Osteoblast (primary cell): ENCODE measurements at regions not wholly inside any gene's neighbourhood (a gene's known extent, or its start where the extent isn't known, plus 50 kb on each side); places are given as distances from the start of the nearest gene placed in this dataset.

Experiments
- DNase-seq: peaks from one replicate; pipeline ENCODE4 v3.0.0; 2011; ENCODE audit warnings: low spot score, mixed read lengths; ENCODE audit not compliant: insufficient read length; ENCODE audit errors: missing footprints
- H2AFZ ChIP-seq: 2 replicates; pipeline ENCODE4 v1.6.0; 2011; ENCODE audit warnings: mild to moderate bottlenecking, low read length
- H3K27ac ChIP-seq: 2 replicates; pipeline ENCODE4 v1.5.1; 2011; ENCODE audit warnings: mild to moderate bottlenecking, low read depth, low read length, moderate library complexity
- H3K27me3 ChIP-seq: 2 replicates; pipeline ENCODE4 v1.6.0; 2012; ENCODE audit warnings: mild to moderate bottlenecking, control low read depth, inconsistent platforms, low read length, moderate library complexity; ENCODE audit not compliant: insufficient read depth
- H3K36me3 ChIP-seq: 2 replicates; pipeline ENCODE4 v1.5.1; 2011; ENCODE audit warnings: mild to moderate bottlenecking, low read length, control low read depth, moderate library complexity; ENCODE audit not compliant: insufficient read depth
- H3K4me1 ChIP-seq: 2 replicates; pipeline ENCODE4 v1.5.1; 2011; ENCODE audit warnings: mild to moderate bottlenecking, low read length, control low read depth, moderate library complexity; ENCODE audit not compliant: insufficient read depth
- H3K4me2 ChIP-seq: 2 replicates; pipeline ENCODE4 v1.6.0; 2011; ENCODE audit warnings: mild to moderate bottlenecking, low read length; ENCODE audit not compliant: insufficient read depth
- H3K4me3 ChIP-seq: fragments of 200-600 bp; sonication (generic); 3 replicates; pipeline ENCODE4 v1.5.1; 2012; ENCODE audit warnings: mild to moderate bottlenecking, low read length, inconsistent platforms; ENCODE audit not compliant: insufficient read depth
- H3K79me2 ChIP-seq: 2 replicates; pipeline ENCODE4 v1.6.0; 2012; ENCODE audit warnings: mild to moderate bottlenecking, low read length, control low read depth, inconsistent platforms; ENCODE audit not compliant: insufficient read depth
- H3K9me3 ChIP-seq: 2 replicates; pipeline ENCODE4 v1.5.1; 2011; ENCODE audit warnings: low read depth, low read length, control low read depth
- H4K20me1 ChIP-seq: 2 replicates; pipeline ENCODE4 v1.6.0; 2012; ENCODE audit warnings: mild to moderate bottlenecking, low read length, control low read depth; ENCODE audit not compliant: insufficient read depth
- TF ChIP-seq, protein P1 (sequence below): IDR thresholded peaks from 2 replicates; pipeline ENCODE4 v1.5.1; 2011; ENCODE audit warnings: mild to moderate bottlenecking, low read depth, low read length, moderate library complexity; ENCODE audit errors: extremely low read depth

DNA sequence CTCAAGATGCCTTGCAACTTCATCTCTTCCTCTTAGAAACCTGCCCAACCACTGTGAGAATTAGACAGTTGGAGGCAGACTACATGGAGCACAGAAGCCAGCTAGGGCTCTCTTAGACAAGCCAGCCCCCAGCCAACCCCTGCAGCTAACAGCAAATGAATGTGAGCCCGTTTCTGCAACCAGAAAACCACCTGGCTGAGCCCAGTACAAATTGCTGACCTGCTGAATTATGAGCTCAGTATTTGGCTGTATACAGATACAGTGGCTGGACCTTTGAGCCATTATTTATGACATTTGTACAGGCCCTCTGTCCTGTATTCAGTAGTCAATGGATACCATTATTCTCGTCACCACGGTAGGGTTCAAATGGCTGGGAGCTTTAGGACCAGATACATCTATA lies 112.9 kb downstream of the TBX5 start:
- Histone ChIP-seq H3K4me3 (no peak overlapping the region), H3K36me3 (no peaks in the 10 kb centered on the region), H4K20me1 (no peaks in the 10 kb centered on the region), H3K9me3 (no peaks in the 10 kb centered on the region), H3K27me3 (no peaks in the 10 kb centered on the region), H3K79me2 (no peaks in the 10 kb centered on the region), H3K4me2 (no peak overlapping the region), H3K27ac (no peak overlapping the region), H2AFZ (no peak overlapping the region), H3K4me1 (no peaks in the 10 kb centered on the region)
- no peak for DNase-seq
- TF ChIP-seq, protein P1, sequence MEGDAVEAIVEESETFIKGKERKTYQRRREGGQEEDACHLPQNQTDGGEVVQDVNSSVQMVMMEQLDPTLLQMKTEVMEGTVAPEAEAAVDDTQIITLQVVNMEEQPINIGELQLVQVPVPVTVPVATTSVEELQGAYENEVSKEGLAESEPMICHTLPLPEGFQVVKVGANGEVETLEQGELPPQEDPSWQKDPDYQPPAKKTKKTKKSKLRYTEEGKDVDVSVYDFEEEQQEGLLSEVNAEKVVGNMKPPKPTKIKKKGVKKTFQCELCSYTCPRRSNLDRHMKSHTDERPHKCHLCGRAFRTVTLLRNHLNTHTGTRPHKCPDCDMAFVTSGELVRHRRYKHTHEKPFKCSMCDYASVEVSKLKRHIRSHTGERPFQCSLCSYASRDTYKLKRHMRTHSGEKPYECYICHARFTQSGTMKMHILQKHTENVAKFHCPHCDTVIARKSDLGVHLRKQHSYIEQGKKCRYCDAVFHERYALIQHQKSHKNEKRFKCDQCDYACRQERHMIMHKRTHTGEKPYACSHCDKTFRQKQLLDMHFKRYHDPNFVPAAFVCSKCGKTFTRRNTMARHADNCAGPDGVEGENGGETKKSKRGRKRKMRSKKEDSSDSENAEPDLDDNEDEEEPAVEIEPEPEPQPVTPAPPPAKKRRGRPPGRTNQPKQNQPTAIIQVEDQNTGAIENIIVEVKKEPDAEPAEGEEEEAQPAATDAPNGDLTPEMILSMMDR, result no peak

DNA sequence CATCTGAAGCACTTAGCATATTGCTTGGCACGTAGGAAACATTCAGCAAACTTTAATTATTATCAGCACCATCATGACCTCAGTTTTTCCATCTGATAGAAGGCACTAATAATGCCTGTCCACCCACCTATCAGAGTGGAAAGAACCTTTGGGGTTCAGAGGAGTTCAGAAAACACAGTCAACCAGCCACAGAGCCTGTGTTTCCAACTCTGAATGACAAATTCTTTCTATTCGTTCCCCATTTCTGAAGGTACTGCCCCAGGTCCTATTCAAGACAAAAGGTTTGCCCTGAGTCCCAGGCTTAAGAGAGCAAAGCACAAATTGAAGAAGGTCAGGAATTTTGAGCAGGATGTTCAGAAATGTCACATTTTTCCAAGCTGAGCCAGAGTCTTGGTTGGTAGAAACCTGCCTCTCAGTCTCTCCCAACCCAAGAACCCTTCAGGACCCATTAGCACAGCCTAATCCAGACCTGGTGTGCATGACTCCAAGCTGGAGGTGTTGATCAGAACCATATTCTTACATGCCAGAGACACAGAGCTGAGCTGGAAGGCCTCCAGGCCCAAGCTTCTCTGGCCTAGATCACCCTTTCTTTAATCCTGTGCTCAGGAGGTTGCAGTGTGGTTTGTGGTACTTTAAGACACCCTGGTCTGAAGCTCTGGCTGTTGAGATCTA lies 114.4 kb downstream of the TBX5 start:
- H3K9me3 ChIP-seq, result no peaks in the 10 kb centered on the region
- no peak for DNase-seq
- TF ChIP-seq, protein P1, result no peak
- no peak overlapping the region for H2AFZ ChIP-seq
- no peak overlapping the region for H3K27ac ChIP-seq
- no peaks in the 10 kb centered on the region for H3K27me3 ChIP-seq
- H3K36me3 ChIP-seq, result no peaks in the 10 kb centered on the region
- H3K4me1 ChIP-seq, result no peaks in the 10 kb centered on the region
- H3K79me2 ChIP-seq, result no peaks in the 10 kb centered on the region
- H4K20me1 ChIP-seq, result no peaks in the 10 kb centered on the region
- H3K4me3 ChIP-seq, result no peak overlapping the region
- H3K4me2 ChIP-seq, result no peak overlapping the region

DNA sequence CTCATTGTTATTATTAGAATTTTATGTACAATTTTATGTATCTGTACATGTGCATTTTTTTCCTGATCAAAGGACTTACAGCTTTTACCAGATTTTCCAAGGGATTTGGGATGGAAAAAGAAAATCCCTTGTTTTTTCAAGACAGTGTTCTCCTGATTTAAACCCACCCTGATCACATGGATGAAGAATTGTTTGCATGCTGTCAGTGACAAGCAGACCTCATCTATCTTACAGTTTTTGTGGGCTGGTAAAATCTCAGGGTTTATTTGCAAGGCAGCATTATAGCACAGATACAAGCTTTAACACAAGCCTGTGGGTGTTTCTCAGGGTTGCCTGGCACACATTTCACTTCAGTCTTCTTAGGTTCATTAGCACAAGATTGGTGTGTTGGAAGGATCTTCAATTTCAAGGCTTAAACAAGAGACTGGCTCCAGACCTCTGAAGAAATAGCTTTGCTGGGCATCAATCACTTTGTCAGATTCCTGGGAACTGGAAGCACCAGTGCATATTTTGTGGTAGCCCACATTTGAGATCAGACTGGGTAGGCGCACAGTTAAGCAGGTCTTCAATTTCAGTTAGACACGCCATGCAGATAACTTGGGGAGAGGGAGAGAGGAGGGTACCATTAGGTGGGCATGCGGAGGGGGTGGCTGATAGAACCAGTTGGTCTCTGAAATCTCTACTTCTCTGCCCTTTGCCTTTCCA lies 118.0 kb downstream of the TBX5 start:
- Histone ChIP-seq H3K27me3 (no peaks in the 10 kb centered on the region), H4K20me1 (no peaks in the 10 kb centered on the region), H3K27ac (no peak overlapping the region), H3K4me1 (no peaks in the 10 kb centered on the region), H3K4me2 (no peak overlapping the region), H2AFZ (no peak overlapping the region), H3K79me2 (no peaks in the 10 kb centered on the region), H3K9me3 (no peaks in the 10 kb centered on the region), H3K36me3 (no peaks in the 10 kb centered on the region), H3K4me3 (no peak overlapping the region)
- TF ChIP-seq, protein P1, result no peak
- no peak for DNase-seq

DNA sequence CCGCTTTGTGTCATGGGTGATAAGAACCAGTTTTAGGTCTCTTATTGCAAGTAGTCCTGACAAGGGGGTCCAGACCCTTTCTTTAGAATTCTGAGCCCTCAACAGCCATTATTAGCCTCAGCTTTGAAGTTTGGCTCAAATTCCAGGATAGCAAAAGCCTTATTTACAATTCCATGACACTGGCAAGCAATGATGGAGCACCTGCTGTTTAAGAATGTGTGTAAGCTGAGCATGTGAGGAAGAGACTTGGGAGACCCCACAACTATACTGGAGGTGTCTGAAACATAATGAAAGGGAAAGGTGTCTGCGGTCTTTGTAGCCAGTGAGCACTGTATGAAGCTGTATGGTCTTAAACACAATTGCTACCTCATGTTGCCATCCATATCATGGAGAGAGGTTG lies 119.8 kb downstream of the TBX5 start:
- TF ChIP-seq, protein P1, result no peak
- no peaks in the 10 kb centered on the region for H3K4me1 ChIP-seq
- H2AFZ ChIP-seq, result no peak overlapping the region
- no peak for DNase-seq
- H3K9me3 ChIP-seq, result no peaks in the 10 kb centered on the region
- no peaks in the 10 kb centered on the region for H3K27me3 ChIP-seq
- no peak overlapping the region for H3K4me3 ChIP-seq
- H3K27ac ChIP-seq, result no peak overlapping the region
- no peaks in the 10 kb centered on the region for H3K36me3 ChIP-seq
- no peak overlapping the region for H3K4me2 ChIP-seq
- no peaks in the 10 kb centered on the region for H4K20me1 ChIP-seq
- no peaks in the 10 kb centered on the region for H3K79me2 ChIP-seq
